ENCODE measurements at regions not wholly inside any gene's neighbourhood (a gene's known extent, or its start where the extent isn't known, plus 50 kb on each side); places are given as distances from the start of the nearest gene placed in this dataset.

GRCh38 chr1:228853637-228854036 lies 118.4 kb downstream of the RHOU start:
- Histone ChIP-seq H3K4me3 (ENCODE audit: low read length) (no peak overlapping the region), H3K4me1 (ENCODE audit: low read length) (peaks cover 43% of the 10 kb centered on the region), H3K4me2 (ENCODE audit: low read length) (no peak overlapping the region), H3K27me3 (ENCODE audit: low read depth, low read length) (peaks cover 29% of the 10 kb centered on the region), H4K20me1 (ENCODE audit: insufficient read depth, low read length) (no peaks in the 10 kb centered on the region), H2AFZ (ENCODE audit: low read depth, low read length) (no peak overlapping the region), H3K9ac (ENCODE audit: low read length) (no peak overlapping the region), H3K36me3 (replicated peaks; ENCODE audit: low read depth, low read length) (no peaks in the 10 kb centered on the region), H3K9me3 (ENCODE audit: insufficient read depth, low read length) (0 out of 2 replicates have a peak, but pooled peaks cover 3% of the 10 kb centered on the region), H3K79me2 (ENCODE audit: low read length) (no peaks in the 10 kb centered on the region), H3K27ac (ENCODE audit: low read length) (no peak overlapping the region)
- no peak for TF ChIP-seq CTCF (IDR thresholded peaks at IDR 0.05; ENCODE audit: low read depth, low read length)
- no peak for TF ChIP-seq EZH2phosphoT487 (IDR thresholded peaks at IDR 0.05; ENCODE audit: low read depth)

DNA sequence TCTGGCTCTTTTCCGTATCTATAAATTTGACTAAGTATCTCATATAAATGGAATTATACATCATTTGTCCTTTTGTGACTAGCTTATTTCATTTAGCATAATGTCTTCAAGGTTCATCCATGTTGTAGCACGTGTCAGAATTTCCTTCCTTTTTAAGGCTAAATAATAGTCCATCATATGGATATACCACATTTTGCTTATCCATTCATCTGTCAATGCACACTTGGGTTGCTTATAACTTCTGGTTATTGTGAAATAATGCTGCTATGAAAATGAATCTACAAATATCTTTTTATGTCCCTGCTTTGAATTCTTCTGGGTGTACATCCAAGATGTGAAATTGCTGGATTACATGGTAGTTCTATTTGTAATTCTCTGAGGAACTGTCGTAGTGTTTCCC lies 119.6 kb downstream of the RHOU start:
- Histone ChIP-seq H3K4me2 (ENCODE audit: low read length) (no peak overlapping the region), H3K4me3 (ENCODE audit: low read length) (no peak overlapping the region), H3K36me3 (replicated peaks; ENCODE audit: low read depth, low read length) (no peaks in the 10 kb centered on the region), H4K20me1 (ENCODE audit: insufficient read depth, low read length) (no peaks in the 10 kb centered on the region), H3K79me2 (ENCODE audit: low read length) (no peaks in the 10 kb centered on the region), H3K9me3 (ENCODE audit: insufficient read depth, low read length) (0 out of 2 replicates have a peak, but pooled peaks cover 3% of the 10 kb centered on the region), H3K27ac (ENCODE audit: low read length) (no peak overlapping the region), H3K9ac (ENCODE audit: low read length) (no peak overlapping the region), H3K27me3 (ENCODE audit: low read depth, low read length) (peaks cover 40% of the 10 kb centered on the region), H2AFZ (ENCODE audit: low read depth, low read length) (no peak overlapping the region), H3K4me1 (ENCODE audit: low read length) (peaks cover 30% of the 10 kb centered on the region)
- TF ChIP-seq EZH2phosphoT487 (IDR thresholded peaks at IDR 0.05; ENCODE audit: low read depth) (no peak), CTCF (IDR thresholded peaks at IDR 0.05; ENCODE audit: low read depth, low read length) (no peak)

- no peak overlapping the region for H3K9ac ChIP-seq (ENCODE audit: low read length)
- H3K4me2 ChIP-seq (ENCODE audit: low read length): no peak overlapping the region
- no peaks in the 10 kb centered on the region for H3K36me3 ChIP-seq (replicated peaks; ENCODE audit: low read depth, low read length)
- no peak overlapping the region for H2AFZ ChIP-seq (ENCODE audit: low read depth, low read length)
- H3K4me1 ChIP-seq (ENCODE audit: low read length): peaks cover 18% of the 10 kb centered on the region
- TF ChIP-seq EZH2phosphoT487 (IDR thresholded peaks at IDR 0.05; ENCODE audit: low read depth) (no peak), CTCF (IDR thresholded peaks at IDR 0.05; ENCODE audit: low read depth, low read length) (no peak)
- no peak overlapping the region for H3K27ac ChIP-seq (ENCODE audit: low read length)
- no peak overlapping the region for H3K4me3 ChIP-seq (ENCODE audit: low read length)
- H3K79me2 ChIP-seq (ENCODE audit: low read length): no peaks in the 10 kb centered on the region
- 0 out of 2 replicates have a peak, but pooled peaks cover 3% of the 10 kb centered on the region for H3K9me3 ChIP-seq (ENCODE audit: insufficient read depth, low read length)
- H3K27me3 ChIP-seq (ENCODE audit: low read depth, low read length): peaks cover 61% of the 10 kb centered on the region
- H4K20me1 ChIP-seq (ENCODE audit: insufficient read depth, low read length): no peaks in the 10 kb centered on the region
Measured at GRCh38 chr1:228857611-228858010, 122.3 kb downstream of the RHOU start.

GRCh38 chr1:228860911-228861831 lies 125.9 kb downstream of the RHOU start:
- no peak overlapping the region for H3K9ac ChIP-seq (ENCODE audit: low read length)
- no peaks in the 10 kb centered on the region for H3K79me2 ChIP-seq (ENCODE audit: low read length)
- no peak overlapping the region for H2AFZ ChIP-seq (ENCODE audit: low read depth, low read length)
- H3K27me3 ChIP-seq (ENCODE audit: low read depth, low read length): peaks cover 60% of the 10 kb centered on the region
- no peaks in the 10 kb centered on the region for H3K36me3 ChIP-seq (replicated peaks; ENCODE audit: low read depth, low read length)
- peaks cover 20% of the 10 kb centered on the region for H3K4me1 ChIP-seq (ENCODE audit: low read length)
- no peak overlapping the region for H3K27ac ChIP-seq (ENCODE audit: low read length)
- TF ChIP-seq EZH2phosphoT487 (IDR thresholded peaks at IDR 0.05; ENCODE audit: low read depth): no peak
- no peak for TF ChIP-seq CTCF (IDR thresholded peaks at IDR 0.05; ENCODE audit: low read depth, low read length)
- H3K9me3 ChIP-seq (ENCODE audit: insufficient read depth, low read length): no peaks in the 10 kb centered on the region
- H3K4me3 ChIP-seq (ENCODE audit: low read length): 0 out of 2 replicates have a peak overlapping the region, but pooled peaks have one; percentile 17
- H4K20me1 ChIP-seq (ENCODE audit: insufficient read depth, low read length): no peaks in the 10 kb centered on the region
- peak overlapping the region; percentile 40 for H3K4me2 ChIP-seq (ENCODE audit: low read length)

All from OCI-LY3 (cell line).